Testis (tissue), 2 donors: ENCODE measurements at regions not wholly inside any gene's neighbourhood (a gene's known extent, or its start where the extent isn't known, plus 50 kb on each side); places are given as distances from the start of the nearest gene placed in this dataset.

Source experiments
- POLR2A ChIP-seq: fragments of 450-650 bp; IDR thresholded peaks from one replicate; pipeline ENCODE4 v1.6.1; 2017; ENCODE audit warnings: antibody characterized with exemption, mild to moderate bottlenecking, moderate library complexity
- TF ChIP-seq, protein P1 (sequence below), 3 experiments: fragments of 450-650 bp in 2 of 3; fragments of 200-600 bp in 1 of 3; sonication (generic) in 1 of 3; IDR thresholded peaks; one replicate each; pipeline ENCODE4 v1.5.1; 2016 to 2019; ENCODE audit warnings: antibody characterized with exemption in 3 of 3, mild to moderate bottlenecking in 2 of 3, moderate library complexity in 1 of 3

DNA sequence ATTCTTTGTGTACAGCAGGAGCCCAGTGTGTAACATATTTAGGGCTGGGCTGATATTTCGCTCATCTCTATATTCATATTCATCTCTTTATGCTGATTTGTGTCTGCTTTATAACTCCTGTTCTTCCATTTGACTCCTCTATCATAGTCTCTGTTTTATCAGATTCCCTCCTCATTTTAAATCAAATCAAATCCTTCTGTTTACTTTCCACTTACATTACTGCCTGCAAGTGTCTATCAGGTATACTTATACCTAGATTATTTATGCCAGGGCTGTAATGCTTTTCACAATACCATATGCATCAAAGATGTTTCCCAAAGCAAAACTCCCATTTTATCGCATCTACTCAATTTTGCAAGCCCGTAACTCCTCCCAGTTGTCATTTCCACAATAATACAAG is 990.7 kb downstream of the SORCS1 start:
- TF ChIP-seq, protein P1, sequence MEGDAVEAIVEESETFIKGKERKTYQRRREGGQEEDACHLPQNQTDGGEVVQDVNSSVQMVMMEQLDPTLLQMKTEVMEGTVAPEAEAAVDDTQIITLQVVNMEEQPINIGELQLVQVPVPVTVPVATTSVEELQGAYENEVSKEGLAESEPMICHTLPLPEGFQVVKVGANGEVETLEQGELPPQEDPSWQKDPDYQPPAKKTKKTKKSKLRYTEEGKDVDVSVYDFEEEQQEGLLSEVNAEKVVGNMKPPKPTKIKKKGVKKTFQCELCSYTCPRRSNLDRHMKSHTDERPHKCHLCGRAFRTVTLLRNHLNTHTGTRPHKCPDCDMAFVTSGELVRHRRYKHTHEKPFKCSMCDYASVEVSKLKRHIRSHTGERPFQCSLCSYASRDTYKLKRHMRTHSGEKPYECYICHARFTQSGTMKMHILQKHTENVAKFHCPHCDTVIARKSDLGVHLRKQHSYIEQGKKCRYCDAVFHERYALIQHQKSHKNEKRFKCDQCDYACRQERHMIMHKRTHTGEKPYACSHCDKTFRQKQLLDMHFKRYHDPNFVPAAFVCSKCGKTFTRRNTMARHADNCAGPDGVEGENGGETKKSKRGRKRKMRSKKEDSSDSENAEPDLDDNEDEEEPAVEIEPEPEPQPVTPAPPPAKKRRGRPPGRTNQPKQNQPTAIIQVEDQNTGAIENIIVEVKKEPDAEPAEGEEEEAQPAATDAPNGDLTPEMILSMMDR (IDR thresholded peaks at IDR 0.05) = no peak
- no peak for TF ChIP-seq POLR2A
